NCI-H82 treated with DMSO at 0.1 percent for 48 hours (cell line): ENCODE measurements at regions not wholly inside any gene's neighbourhood (a gene's known extent, or its start where the extent isn't known, plus 50 kb on each side); places are given as distances from the start of the nearest gene placed in this dataset.
A peak's percentile ranks its signal among the peaks of the same experiment; 100 is the strongest.

Experiments used
- DNase-seq: peaks from one replicate; lab custom pipeline; 2025; ENCODE audit not compliant: unreplicated experiment; lab: John Stamatoyannopoulos, UW

GRCh38 chr11:116449522-116449921, 323.3 kb downstream of the BUD13 start:
- no peak for DNase-seq

GRCh38 chr11:116446048-116446941, 326.5 kb downstream of the BUD13 start:
- DNase-seq = no peak

GRCh38 chr11:116445108-116446047, 327.4 kb downstream of the BUD13 start:
- DNase-seq = no peak

- DNase-seq = no peak
These were observed 330.5 kb downstream of the BUD13 start for GRCh38 chr11:116442238-116442752.

- DNase-seq = no peak
These were observed 333.5 kb downstream of the BUD13 start for GRCh38 chr11:116439361-116439677.

- no peak for DNase-seq
These were observed 334.0 kb downstream of the BUD13 start for GRCh38 chr11:116438651-116439360.

- DNase-seq = no peak
These were observed 337.8 kb downstream of the BUD13 start for GRCh38 chr11:116434986-116435385.

- DNase-seq = no peak
These were observed 340.5 kb downstream of the BUD13 start for GRCh38 chr11:116432301-116432700.

- DNase-seq = peak; percentile 38
These were observed 340.9 kb downstream of the BUD13 start for GRCh38 chr11:116431842-116432241.

GRCh38 chr11:116428638-116428975, 344.2 kb downstream of the BUD13 start:
- DNase-seq = no peak

- DNase-seq = peak; percentile 58
These were observed 344.7 kb downstream of the BUD13 start for GRCh38 chr11:116427903-116428637.

GRCh38 chr11:116427337-116427902, 345.4 kb downstream of the BUD13 start:
- DNase-seq = no peak

- no peak for DNase-seq
These were observed 346.0 kb downstream of the BUD13 start for GRCh38 chr11:116426761-116427160.

GRCh38 chr11:116424615-116425261, 348.0 kb downstream of the BUD13 start:
- no peak for DNase-seq

- peak; percentile 18 for DNase-seq
These were observed 349.7 kb downstream of the BUD13 start for GRCh38 chr11:116422956-116423600.

- DNase-seq = no peak
These were observed 350.2 kb downstream of the BUD13 start for GRCh38 chr11:116422556-116422955.

GRCh38 chr11:116421529-116422185, 351.1 kb downstream of the BUD13 start:
- DNase-seq = peak; percentile 75

GRCh38 chr11:116420770-116421528, 351.8 kb downstream of the BUD13 start:
- peak; percentile 18 for DNase-seq
